Middle frontal gyrus (tissue), 1 donor: ENCODE measurements at regions not wholly inside any gene's neighbourhood (a gene's known extent, or its start where the extent isn't known, plus 50 kb on each side); places are given as distances from the start of the nearest gene placed in this dataset.

Experiments used
- DNase-seq: peaks from one replicate; pipeline ENCODE4 v3.0.0-alpha.2; 2015; ENCODE audit warnings: low spot score; ENCODE audit errors: extremely low spot score

- DNase-seq = no peak
Measured at GRCh38 chr6:44676246-44676790, 288.8 kb downstream of the CDC5L start.

GRCh38 chr6:44676826-44677433 is 289.4 kb downstream of the CDC5L start:
- DNase-seq = no peak

- no peak for DNase-seq
Measured at GRCh38 chr6:44678252-44678935, 290.9 kb downstream of the CDC5L start.

GRCh38 chr6:44679438-44680201 is 292.1 kb downstream of the CDC5L start:
- DNase-seq = no peak

- DNase-seq = no peak
Measured at GRCh38 chr6:44680202-44680720, 292.8 kb downstream of the CDC5L start.

GRCh38 chr6:44681761-44682160 is 294.3 kb downstream of the CDC5L start:
- DNase-seq = no peak

GRCh38 chr6:44682280-44682679 is 294.8 kb downstream of the CDC5L start:
- no peak for DNase-seq

- no peak for DNase-seq
Measured at GRCh38 chr6:44682987-44683779, 295.7 kb downstream of the CDC5L start.

GRCh38 chr6:44685213-44685612 is 297.7 kb downstream of the CDC5L start:
- no peak for DNase-seq

GRCh38 chr6:44696099-44696498 is 308.6 kb downstream of the CDC5L start:
- no peak for DNase-seq

- no peak for DNase-seq
Measured at GRCh38 chr6:44696686-44697085, 309.2 kb downstream of the CDC5L start.

GRCh38 chr6:44697327-44697726 is 309.8 kb downstream of the CDC5L start:
- DNase-seq = no peak

GRCh38 chr6:44698602-44699001 is 311.1 kb downstream of the CDC5L start:
- DNase-seq = no peak

GRCh38 chr6:44699082-44699481 is 311.6 kb downstream of the CDC5L start:
- no peak for DNase-seq

- DNase-seq = no peak
Measured at GRCh38 chr6:44699851-44700250, 312.3 kb downstream of the CDC5L start.

- DNase-seq = no peak
Measured at GRCh38 chr6:44700422-44700821, 312.9 kb downstream of the CDC5L start.

- DNase-seq = no peak
Measured at GRCh38 chr6:44701038-44701636, 313.6 kb downstream of the CDC5L start.

GRCh38 chr6:44701637-44702101 is 314.2 kb downstream of the CDC5L start:
- no peak for DNase-seq

- no peak for DNase-seq
Measured at GRCh38 chr6:44702292-44702691, 314.8 kb downstream of the CDC5L start.
